ENCODE measurements at regions not wholly inside any gene's neighbourhood (a gene's known extent, or its start where the extent isn't known, plus 50 kb on each side); places are given as distances from the start of the nearest gene placed in this dataset.

DNA sequence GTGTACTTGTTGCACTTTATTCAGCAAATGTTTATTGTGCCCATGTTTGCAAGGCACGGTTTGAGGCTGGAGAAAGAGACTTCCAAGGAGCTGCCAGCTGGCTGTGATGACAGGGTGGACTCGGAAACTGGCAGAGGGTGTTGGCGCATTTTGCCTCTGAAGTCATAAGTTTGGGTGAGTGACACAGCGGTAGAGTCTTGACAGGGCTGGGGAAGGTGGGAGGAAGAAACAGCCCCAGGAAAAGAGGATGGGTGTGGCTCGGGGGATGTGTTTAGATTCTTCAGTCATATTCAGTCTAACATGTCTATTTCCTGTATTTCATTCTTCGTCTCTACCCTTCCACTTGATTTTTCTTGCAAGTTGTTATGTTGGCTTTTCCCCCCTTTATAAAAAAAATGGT, 77.0 kb upstream of the STOX2 start:
- Mint-ChIP-seq H3K27ac (no peak overlapping the region), H3K36me3 (no peaks in the 10 kb centered on the region), H3K4me3 (no peak overlapping the region), H3K4me1 (ENCODE audit: low read depth) (peaks cover 8% of the 10 kb centered on the region), H3K27me3 (peaks cover 2% of the 10 kb centered on the region), H3K9me3 (ENCODE audit: low read depth) (no peaks in the 10 kb centered on the region)

DNA sequence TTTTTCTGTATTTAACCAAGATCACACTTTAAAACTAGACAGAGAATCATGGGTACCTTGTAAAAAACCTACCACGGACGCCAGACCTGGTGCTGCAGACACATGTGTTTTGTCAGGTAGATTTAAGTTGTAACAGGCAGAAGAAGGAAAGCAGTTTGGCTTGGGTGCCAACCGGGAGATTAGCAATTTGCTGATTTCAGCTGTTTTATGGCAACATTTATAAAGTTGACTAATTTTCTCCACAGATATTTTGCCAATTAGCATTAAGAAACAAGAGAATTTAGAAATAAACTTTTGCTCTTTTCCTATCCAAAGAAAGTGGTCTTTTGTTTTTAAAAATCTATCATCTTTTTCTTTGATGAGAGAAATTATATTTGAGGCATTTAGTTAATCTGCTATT, 76.3 kb upstream of the STOX2 start:
- H3K4me3 Mint-ChIP-seq: no peak overlapping the region
- H3K9me3 Mint-ChIP-seq (ENCODE audit: low read depth): no peaks in the 10 kb centered on the region
- no peak overlapping the region for H3K27ac Mint-ChIP-seq
- H3K36me3 Mint-ChIP-seq: no peaks in the 10 kb centered on the region
- peaks cover 8% of the 10 kb centered on the region for H3K4me1 Mint-ChIP-seq (ENCODE audit: low read depth)
- H3K27me3 Mint-ChIP-seq: no peaks in the 10 kb centered on the region

DNA sequence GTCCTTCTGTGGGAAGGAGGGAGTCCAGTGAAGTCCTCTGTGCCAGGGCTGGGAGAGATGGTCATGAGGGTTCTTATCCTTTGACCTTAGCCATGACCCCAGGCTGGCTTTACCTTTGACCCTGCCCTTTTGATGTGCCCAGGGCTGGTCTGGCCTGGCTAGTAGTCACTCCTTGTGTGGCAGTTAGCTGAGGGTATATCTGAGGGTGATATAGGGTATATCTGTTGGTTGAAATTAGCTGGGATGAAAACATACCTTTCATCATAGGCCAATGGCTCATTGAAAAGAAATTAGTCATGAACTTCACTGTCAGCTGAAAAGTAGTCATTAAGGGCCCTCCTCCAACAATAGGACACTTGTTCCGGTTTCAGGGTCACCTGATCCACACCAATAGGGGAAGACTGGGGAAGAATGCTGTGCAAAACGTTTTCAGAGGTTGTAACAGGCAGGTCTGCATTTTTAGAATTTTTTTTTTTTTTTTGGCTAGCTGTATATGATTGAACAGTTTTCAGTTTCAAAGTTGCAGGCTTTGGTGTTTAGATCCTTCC, 74.6 kb upstream of the STOX2 start:
- Mint-ChIP-seq H3K27ac (no peak overlapping the region), H3K4me1 (ENCODE audit: low read depth) (peaks cover 8% of the 10 kb centered on the region), H3K4me3 (no peak overlapping the region), H3K27me3 (no peaks in the 10 kb centered on the region), H3K36me3 (no peaks in the 10 kb centered on the region), H3K9me3 (ENCODE audit: low read depth) (no peaks in the 10 kb centered on the region)

DNA sequence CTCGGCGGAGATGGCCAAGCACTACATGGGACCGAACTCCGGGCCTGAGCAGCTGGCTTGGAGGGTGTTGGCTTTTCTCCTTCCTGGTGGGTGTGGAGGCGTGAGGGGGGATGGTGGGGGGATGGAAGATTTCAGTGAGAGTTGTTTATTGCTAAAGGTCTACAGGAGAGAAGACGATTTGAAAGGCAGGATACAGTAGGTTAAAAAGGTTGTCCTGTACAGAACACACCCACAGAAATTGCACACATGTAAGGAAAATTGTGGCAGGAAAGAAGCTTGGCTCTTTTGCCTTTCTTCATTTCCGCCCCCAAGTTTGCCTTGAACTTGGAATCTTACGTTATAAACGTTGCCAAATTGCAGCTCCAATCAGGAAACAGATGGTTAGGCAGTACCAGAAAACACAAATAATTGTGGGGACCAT, 74.1 kb upstream of the STOX2 start:
- Mint-ChIP-seq H3K4me3 (no peak overlapping the region), H3K27me3 (no peaks in the 10 kb centered on the region), H3K9me3 (ENCODE audit: low read depth) (no peaks in the 10 kb centered on the region), H3K4me1 (ENCODE audit: low read depth) (peaks cover 8% of the 10 kb centered on the region), H3K36me3 (no peaks in the 10 kb centered on the region), H3K27ac (no peak overlapping the region)

DNA sequence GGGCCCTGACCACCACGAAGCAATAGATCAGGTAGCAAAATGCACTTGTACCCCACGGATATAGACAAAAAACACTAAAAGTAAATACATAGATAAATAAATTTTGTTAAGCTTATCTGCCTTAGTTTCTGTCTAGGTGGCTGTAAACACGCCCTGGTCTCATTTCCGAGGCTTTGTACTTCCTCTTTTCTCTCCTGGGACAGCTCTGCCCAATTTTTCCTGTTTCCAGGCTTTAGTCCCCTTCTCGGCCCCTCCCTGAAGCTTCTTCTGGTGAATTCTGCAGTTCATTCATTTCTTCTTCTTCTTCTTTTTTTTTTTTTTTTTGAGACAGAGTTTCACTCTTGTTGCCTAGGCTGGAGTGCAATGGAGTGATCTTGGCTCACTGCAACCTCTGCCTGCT, 73.4 kb upstream of the STOX2 start:
- Mint-ChIP-seq H3K4me3 (no peak overlapping the region), H3K9me3 (ENCODE audit: low read depth) (no peaks in the 10 kb centered on the region), H3K4me1 (ENCODE audit: low read depth) (peaks cover 8% of the 10 kb centered on the region), H3K36me3 (no peaks in the 10 kb centered on the region), H3K27me3 (no peaks in the 10 kb centered on the region), H3K27ac (no peak overlapping the region)

DNA sequence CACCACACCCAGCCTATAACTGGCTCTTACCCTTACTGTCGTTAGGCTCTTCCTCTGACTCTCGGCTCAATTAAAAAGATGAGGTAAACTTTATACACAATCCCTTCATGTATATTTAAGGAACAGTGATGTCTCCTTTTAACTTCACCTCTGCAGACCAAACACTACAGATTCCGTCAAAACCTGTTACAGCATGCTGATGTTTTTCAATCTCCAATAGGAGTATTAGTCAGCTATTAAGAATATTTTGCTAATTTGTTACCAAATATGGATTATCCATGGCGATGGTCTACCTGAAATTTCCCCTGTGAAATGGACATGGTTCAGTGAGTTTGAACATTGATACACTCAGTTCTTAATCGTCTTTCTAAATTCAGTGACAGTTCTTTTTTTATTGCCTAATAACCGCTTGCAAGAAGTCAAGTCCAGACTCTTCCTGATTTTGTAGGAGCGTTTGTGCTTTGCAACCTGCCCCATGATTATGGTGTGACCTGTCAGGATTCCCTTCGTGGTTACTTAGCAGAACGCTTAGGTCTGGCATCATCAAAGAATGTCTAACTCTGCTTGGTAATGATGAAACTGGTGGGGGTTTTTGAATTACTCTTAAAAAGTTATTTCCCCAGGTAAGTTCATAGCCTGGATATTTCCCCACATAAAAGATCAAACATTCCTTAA, 72.2 kb upstream of the STOX2 start:
- H3K27ac Mint-ChIP-seq: no peak overlapping the region
- peaks cover 7% of the 10 kb centered on the region for H3K4me1 Mint-ChIP-seq (ENCODE audit: low read depth)
- no peaks in the 10 kb centered on the region for H3K36me3 Mint-ChIP-seq
- no peak overlapping the region for H3K4me3 Mint-ChIP-seq
- no peaks in the 10 kb centered on the region for H3K9me3 Mint-ChIP-seq (ENCODE audit: low read depth)
- H3K27me3 Mint-ChIP-seq: no peaks in the 10 kb centered on the region

DNA sequence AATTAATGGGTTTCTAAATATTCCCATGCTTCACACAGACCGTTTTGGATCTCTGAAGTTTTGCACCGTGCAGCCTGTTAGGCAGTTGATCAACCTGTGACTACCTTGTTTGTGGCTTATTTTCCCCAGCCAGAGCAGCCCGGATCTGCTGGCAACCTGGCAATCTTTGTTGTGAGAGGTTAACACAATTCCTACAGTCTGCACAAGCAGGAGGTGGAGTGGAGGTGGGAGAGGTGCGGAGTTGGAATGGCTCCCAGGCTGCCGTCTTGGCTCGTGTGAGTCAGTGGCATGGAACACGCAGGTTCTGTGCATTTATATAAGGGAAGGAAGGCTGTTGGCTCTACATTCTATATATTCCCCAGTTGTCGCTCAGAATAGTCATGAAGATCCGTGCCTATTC, 70.9 kb upstream of the STOX2 start:
- Mint-ChIP-seq H3K27me3 (no peaks in the 10 kb centered on the region), H3K9me3 (ENCODE audit: low read depth) (no peaks in the 10 kb centered on the region), H3K36me3 (no peaks in the 10 kb centered on the region), H3K4me1 (ENCODE audit: low read depth) (peaks cover 2% of the 10 kb centered on the region), H3K27ac (no peak overlapping the region), H3K4me3 (no peak overlapping the region)

DNA sequence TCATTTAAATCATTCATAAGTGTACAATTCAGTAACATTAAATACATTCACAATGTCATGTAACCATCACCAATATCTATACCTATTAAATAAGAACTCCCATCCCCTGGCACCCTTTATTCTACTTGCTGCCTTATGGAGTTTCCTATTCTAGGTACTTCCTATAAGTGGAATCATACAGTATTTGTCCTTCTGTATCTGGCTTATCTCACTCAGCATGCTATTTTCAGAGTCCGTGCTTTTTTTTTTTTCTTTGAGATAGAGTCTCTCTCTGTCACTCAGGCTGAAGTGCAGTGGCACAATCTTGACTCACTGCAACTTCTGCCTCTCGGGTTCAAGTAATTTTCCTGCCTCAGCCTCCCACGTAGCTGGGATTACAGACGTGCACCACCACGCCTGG, 67.9 kb upstream of the STOX2 start:
- Mint-ChIP-seq H3K36me3 (no peaks in the 10 kb centered on the region), H3K4me3 (no peak overlapping the region), H3K27me3 (peaks cover 4% of the 10 kb centered on the region), H3K27ac (no peak overlapping the region), H3K9me3 (ENCODE audit: low read depth) (no peaks in the 10 kb centered on the region), H3K4me1 (ENCODE audit: low read depth) (no peaks in the 10 kb centered on the region)

DNA sequence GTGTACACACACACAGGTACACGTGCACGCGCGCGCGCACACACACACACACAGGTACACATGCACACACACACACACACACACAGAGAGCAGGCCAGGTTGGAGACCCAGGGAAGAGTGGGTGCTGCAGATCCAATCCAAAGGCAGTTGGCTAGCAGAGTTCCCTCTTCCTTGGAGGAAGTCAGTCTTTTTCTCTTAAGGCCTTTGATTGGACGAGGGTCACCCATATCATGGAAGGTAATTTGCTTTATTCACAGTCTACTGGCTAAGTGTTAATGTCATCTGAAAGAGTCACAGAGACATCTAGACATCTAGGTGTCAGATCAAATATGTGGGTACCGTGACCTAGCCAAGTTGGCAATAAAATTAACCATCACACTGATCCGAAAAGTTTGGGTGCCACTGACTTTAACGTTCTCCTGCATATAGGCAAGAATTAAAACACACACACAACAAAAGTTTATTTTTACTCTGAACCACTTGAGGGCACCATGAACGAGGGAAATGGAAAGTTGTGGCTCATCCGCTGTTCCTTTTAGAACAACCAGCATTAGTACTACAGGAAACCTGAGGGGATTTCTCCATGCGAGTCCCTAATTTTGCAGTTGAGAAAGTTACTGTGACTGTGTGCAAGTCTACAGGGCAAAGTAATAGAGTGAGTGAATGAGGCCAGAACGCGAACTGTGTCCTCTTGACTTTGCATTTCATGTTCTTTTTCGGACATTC, 66.0 kb upstream of the STOX2 start:
- Mint-ChIP-seq H3K9me3 (ENCODE audit: low read depth) (no peaks in the 10 kb centered on the region), H3K4me1 (ENCODE audit: low read depth) (no peaks in the 10 kb centered on the region), H3K36me3 (no peaks in the 10 kb centered on the region), H3K27ac (no peak overlapping the region), H3K4me3 (no peak overlapping the region), H3K27me3 (peaks cover 4% of the 10 kb centered on the region)

DNA sequence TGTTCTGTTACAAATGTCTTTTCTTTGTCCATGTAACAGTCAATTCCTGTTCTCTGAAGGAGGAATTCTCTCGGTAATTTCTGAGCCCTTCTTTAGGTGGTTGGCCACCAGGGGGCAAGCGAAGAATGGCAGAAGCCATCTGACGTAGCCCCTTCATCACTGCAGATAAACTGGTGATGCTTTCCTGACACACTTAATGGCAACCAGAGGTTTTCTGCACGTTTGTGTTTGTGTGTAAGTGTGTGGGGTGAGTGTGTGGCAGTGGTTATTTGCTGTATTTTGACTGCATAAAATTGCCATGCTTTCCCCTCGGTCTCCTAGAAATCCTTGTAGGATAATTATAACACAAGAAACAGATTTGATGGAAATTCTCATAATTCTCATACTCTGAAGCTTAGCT, 64.8 kb upstream of the STOX2 start:
- Mint-ChIP-seq H3K27ac (no peak overlapping the region), H3K36me3 (no peaks in the 10 kb centered on the region), H3K4me1 (ENCODE audit: low read depth) (no peaks in the 10 kb centered on the region), H3K4me3 (no peak overlapping the region), H3K9me3 (ENCODE audit: low read depth) (no peaks in the 10 kb centered on the region), H3K27me3 (peaks cover 8% of the 10 kb centered on the region)

DNA sequence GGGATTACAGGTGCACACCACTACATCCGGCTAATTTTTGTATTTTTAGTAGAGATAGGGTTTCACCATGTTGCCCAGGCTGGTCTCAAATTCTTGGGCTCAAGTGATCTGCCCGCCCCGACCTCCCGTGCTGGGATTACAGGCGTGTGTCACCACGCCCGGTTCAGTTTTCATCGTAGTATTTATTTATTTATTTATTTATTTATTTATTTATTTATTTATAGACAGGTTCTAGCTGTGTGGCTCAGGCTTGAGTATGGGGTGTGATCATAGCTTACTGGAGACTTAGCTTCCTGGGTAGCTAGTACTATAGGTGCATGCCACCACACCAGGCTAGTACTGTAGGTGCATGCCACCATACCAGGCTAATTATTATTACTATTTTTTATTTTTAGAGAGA, 64.1 kb upstream of the STOX2 start:
- Mint-ChIP-seq H3K27ac (no peak overlapping the region), H3K4me3 (no peak overlapping the region), H3K27me3 (peaks cover 8% of the 10 kb centered on the region), H3K4me1 (ENCODE audit: low read depth) (no peaks in the 10 kb centered on the region), H3K9me3 (ENCODE audit: low read depth) (peaks cover under 1% of the 10 kb centered on the region), H3K36me3 (no peaks in the 10 kb centered on the region)

DNA sequence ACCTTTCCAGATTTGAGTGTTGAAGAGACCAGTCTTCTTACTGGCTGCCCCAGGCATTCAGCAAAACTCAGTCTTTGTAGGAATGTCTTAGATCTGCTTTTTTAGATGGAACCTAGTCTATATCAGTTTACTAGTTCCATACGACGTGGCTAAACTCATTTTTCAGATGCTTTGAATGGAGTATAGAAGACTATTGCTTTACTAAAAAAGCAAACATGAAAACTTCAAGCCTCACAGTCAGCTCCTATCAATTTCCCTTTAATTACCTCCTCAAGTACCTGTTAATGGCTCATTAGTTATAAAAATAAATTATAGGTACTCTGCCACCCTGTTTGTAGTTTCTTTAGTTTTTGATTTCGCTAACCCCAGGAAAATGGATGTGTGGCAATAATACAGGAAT, 63.0 kb upstream of the STOX2 start:
- Mint-ChIP-seq H3K4me3 (no peak overlapping the region), H3K4me1 (ENCODE audit: low read depth) (no peaks in the 10 kb centered on the region), H3K36me3 (no peaks in the 10 kb centered on the region), H3K9me3 (ENCODE audit: low read depth) (peaks cover 4% of the 10 kb centered on the region), H3K27me3 (peaks cover 9% of the 10 kb centered on the region), H3K27ac (no peak overlapping the region)

DNA sequence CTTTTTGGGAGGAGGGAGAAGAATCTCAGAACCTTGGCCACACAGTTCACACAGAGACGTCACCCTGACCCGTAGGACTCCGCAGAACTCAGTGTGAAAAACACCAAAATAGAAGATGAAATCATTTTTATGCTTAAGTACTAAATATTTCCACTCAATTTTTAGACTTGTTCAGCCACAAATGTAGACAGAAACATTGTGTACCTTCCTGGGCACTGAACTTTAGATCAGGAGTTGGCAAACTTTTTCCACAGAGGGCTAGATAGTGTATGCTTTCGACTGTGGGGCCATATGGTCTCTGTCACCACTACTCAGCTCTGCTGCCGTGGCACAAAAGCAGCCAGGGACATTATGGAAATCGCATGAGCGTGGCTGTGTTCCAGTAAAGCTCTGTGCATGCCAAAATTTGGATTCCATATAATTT, 61.8 kb upstream of the STOX2 start:
- peaks cover 3% of the 10 kb centered on the region for H3K36me3 Mint-ChIP-seq
- no peak overlapping the region for H3K4me3 Mint-ChIP-seq

DNA sequence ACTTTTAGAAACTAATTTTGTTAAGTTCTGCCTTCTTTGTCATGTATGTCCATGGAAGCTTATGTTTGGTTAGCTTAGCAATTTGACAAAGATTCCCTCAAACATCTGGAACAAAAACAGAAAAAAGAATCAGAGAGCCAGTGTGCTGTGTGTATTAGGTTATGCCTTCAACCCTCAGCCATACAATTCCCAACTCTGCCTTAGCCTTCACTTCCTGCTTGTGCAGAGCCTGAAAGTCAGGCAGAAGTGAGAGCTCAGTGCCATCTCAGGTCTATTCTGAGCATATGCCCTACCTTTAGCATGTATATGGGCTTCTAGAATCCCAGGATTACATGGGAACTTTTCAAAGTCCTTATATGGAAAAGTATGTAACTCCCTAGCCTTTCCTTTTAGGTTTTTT, 58.2 kb upstream of the STOX2 start:
- Mint-ChIP-seq H3K27ac (no peak overlapping the region), H3K9me3 (ENCODE audit: low read depth) (peaks cover 4% of the 10 kb centered on the region), H3K36me3 (peaks cover 3% of the 10 kb centered on the region), H3K27me3 (peaks cover 19% of the 10 kb centered on the region), H3K4me1 (ENCODE audit: low read depth) (no peaks in the 10 kb centered on the region), H3K4me3 (no peak overlapping the region)

More for the DNA sequence above, 61.8 kb upstream of the STOX2 start:
- Mint-ChIP-seq H3K4me1 (ENCODE audit: low read depth) (no peaks in the 10 kb centered on the region), H3K27ac (no peak overlapping the region), H3K9me3 (ENCODE audit: low read depth) (peaks cover 4% of the 10 kb centered on the region), H3K27me3 (peaks cover 14% of the 10 kb centered on the region)

DNA sequence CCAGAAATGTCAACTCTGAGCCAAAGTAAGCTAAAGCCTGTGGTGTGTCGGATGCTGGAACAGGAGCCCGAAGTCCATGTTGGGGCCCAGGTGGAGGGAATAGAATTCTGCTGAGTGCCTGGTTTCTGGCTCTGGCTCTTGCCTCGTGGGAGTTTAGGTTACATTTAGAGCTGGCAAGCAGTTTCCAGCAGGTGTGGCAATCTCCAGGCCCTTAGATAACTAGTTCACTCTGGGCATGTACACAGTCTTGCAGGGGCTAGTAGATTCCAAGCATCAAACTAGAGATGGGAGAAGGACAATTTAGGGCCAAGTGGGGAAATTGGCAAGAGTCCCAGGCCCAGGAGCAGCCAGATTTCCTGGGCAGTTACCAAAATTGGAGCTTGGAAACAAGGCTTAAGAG, 56.3 kb upstream of the STOX2 start:
- Mint-ChIP-seq H3K27me3 (peaks cover 22% of the 10 kb centered on the region), H3K36me3 (peaks cover 3% of the 10 kb centered on the region), H3K4me1 (ENCODE audit: low read depth) (no peaks in the 10 kb centered on the region), H3K27ac (no peak overlapping the region), H3K4me3 (no peak overlapping the region), H3K9me3 (ENCODE audit: low read depth) (peaks cover 4% of the 10 kb centered on the region)

All from activated naive CD8-positive, alpha-beta T cell (primary cell).